Gastroesophageal sphincter (tissue), 4 donors: ENCODE measurements at regions not wholly inside any gene's neighbourhood (a gene's known extent, or its start where the extent isn't known, plus 50 kb on each side); places are given as distances from the start of the nearest gene placed in this dataset.

Source experiments
- ATAC-seq: fragments of 150-250 bp; one replicate; pipeline ENCODE4 v1.9.1; 2016; ENCODE audit warnings: mild to moderate bottlenecking, moderate library complexity
- H3K27ac ChIP-seq, 4 donors: fragments of 200-600 bp; sonication (generic) in 3 of 4; 1 replicate in 3 of 4; 2 replicates in 1 of 4; pipeline ENCODE4 v1.5.1; 2016 to 2019
- H3K27me3 ChIP-seq: fragments of 200-600 bp; sonication (generic); one replicate; pipeline ENCODE4 v1.5.1; 2019
- H3K36me3 ChIP-seq, 2 donors: fragments of 200-600 bp; sonication (generic); one replicate each; pipeline ENCODE4 v1.5.1; 2019; ENCODE audit warnings: control low read depth in 1 of 2
- H3K4me1 ChIP-seq, 3 donors: fragments of 200-600 bp; sonication (generic); 1 replicate in 2 of 3; 2 replicates in 1 of 3; pipeline ENCODE4 v1.5.1; 2016 to 2019; ENCODE audit warnings: control low read depth in 2 of 3
- H3K4me3 ChIP-seq, 2 donors: fragments of 200-600 bp; sonication (generic); one replicate each; pipeline ENCODE4 v1.5.1; 2019; ENCODE audit warnings: mild to moderate bottlenecking in 1 of 2, moderate library complexity in 1 of 2
- H3K9me3 ChIP-seq, 3 donors: fragments of 200-600 bp; sonication (generic); one replicate each; pipeline ENCODE4 v1.5.1; 2017 to 2019; ENCODE audit warnings: control low read depth in 2 of 3
- EP300 ChIP-seq: sonication (generic); formaldehyde crosslinking; IDR thresholded peaks from one replicate; pipeline ENCODE4 v1.6.1; 2017; ENCODE audit warnings: antibody characterized with exemption, mild to moderate bottlenecking
- POLR2A ChIP-seq, 2 donors: fragments of 450-650 bp; IDR thresholded peaks; one replicate each; pipeline ENCODE4 v1.6.1; 2017; ENCODE audit warnings: antibody characterized with exemption in 2 of 2, mild to moderate bottlenecking in 2 of 2, moderate library complexity in 1 of 2
- POLR2AphosphoS5 ChIP-seq: sonication (generic); formaldehyde crosslinking; IDR thresholded peaks from one replicate; pipeline ENCODE4 v1.6.1; 2017; ENCODE audit warnings: antibody characterized with exemption
- WGBS, 2 donors: methylation state at CpG; one replicate each; pipeline ENCODE4 v1.1.5; 2018; ENCODE audit warnings: low coverage in 1 of 2; 5-methylcytosine and 5-hydroxymethylcytosine counted together
- TF ChIP-seq, protein P1 (sequence below), 4 experiments: fragments of 200-600 bp in 2 of 4; fragments of 450-650 bp in 2 of 4; sonication (generic) in 1 of 4; IDR thresholded peaks; one replicate each; pipeline ENCODE4 v1.5.1; 2017 to 2019; ENCODE audit warnings: antibody characterized with exemption in 4 of 4, mild to moderate bottlenecking in 2 of 4, moderate library complexity in 2 of 4

- TF ChIP-seq POLR2A (IDR thresholded peaks at IDR 0.05) (no peak), EP300 (no peak), POLR2AphosphoS5 (no peak)
- TF ChIP-seq, protein P1, sequence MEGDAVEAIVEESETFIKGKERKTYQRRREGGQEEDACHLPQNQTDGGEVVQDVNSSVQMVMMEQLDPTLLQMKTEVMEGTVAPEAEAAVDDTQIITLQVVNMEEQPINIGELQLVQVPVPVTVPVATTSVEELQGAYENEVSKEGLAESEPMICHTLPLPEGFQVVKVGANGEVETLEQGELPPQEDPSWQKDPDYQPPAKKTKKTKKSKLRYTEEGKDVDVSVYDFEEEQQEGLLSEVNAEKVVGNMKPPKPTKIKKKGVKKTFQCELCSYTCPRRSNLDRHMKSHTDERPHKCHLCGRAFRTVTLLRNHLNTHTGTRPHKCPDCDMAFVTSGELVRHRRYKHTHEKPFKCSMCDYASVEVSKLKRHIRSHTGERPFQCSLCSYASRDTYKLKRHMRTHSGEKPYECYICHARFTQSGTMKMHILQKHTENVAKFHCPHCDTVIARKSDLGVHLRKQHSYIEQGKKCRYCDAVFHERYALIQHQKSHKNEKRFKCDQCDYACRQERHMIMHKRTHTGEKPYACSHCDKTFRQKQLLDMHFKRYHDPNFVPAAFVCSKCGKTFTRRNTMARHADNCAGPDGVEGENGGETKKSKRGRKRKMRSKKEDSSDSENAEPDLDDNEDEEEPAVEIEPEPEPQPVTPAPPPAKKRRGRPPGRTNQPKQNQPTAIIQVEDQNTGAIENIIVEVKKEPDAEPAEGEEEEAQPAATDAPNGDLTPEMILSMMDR (IDR thresholded peaks at IDR 0.05) = no peak
- no peaks in the 10 kb centered on the region for H3K27me3 ChIP-seq
- no peak overlapping the region for H3K4me3 ChIP-seq
- WGBS, 2 donors = 96% methylated on average over 3 of the region's 3 CpGs; no CpG with 5 or more reads in 1 of the 2 donors
- no peaks in the 10 kb centered on the region for H3K36me3 ChIP-seq
- H3K27ac ChIP-seq = no peak overlapping the region
- H3K4me1 ChIP-seq = no peaks in the 10 kb centered on the region
- no peak for ATAC-seq
- H3K9me3 ChIP-seq = no peaks in the 10 kb centered on the region
Observed at GRCh38 chr4:57910151-57910550, 800.0 kb upstream of the IGFBP7 start.

DNA sequence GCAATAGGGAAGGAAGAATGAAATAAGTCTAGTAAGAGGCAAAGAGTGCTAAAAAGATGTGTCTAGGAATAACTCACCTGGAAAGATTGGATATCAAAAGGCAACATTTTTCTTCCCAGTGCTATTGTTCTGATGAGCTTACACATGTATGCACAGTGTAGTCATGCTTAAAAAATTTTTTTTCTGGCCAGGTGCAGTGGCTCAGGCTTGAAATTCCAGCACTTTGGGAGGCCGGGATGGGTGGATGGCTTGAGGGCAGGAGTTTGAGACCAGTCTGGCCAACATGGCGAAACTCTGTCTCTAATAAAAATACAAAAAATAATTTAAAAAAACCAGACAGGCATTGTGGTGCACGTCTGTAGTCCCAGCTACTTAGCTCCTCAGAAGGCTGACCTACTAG, 795.8 kb upstream of the IGFBP7 start:
- Histone ChIP-seq H3K9me3 (no peaks in the 10 kb centered on the region), H3K4me3 (no peak overlapping the region), H3K27me3 (no peaks in the 10 kb centered on the region), H3K27ac (no peak overlapping the region), H3K36me3 (no peaks in the 10 kb centered on the region), H3K4me1 (no peaks in the 10 kb centered on the region)
- TF ChIP-seq, protein P1 (IDR thresholded peaks at IDR 0.05) = no peak
- no peak for TF ChIP-seq EP300
- WGBS, 2 donors = 83% methylated on average over 3 of the region's 3 CpGs; no CpG with 5 or more reads in 1 of the 2 donors
- no peak for ATAC-seq

- H3K9me3 ChIP-seq = no peaks in the 10 kb centered on the region
- TF ChIP-seq POLR2A (IDR thresholded peaks at IDR 0.05) (no peak), POLR2AphosphoS5 (no peak), EP300 (no peak)
- TF ChIP-seq, protein P1 (IDR thresholded peaks at IDR 0.05) = no peak
- no peak overlapping the region for H3K27ac ChIP-seq
- 44 to 77% methylated on average over 2 to 3 of the region's 3 CpGs for WGBS, 2 donors
- H3K4me1 ChIP-seq = no peaks in the 10 kb centered on the region
- no peak for ATAC-seq
- no peak overlapping the region for H3K4me3 ChIP-seq
- H3K27me3 ChIP-seq = no peaks in the 10 kb centered on the region
- no peaks in the 10 kb centered on the region for H3K36me3 ChIP-seq
Observed at GRCh38 chr4:57877047-57877458, 766.9 kb upstream of the IGFBP7 start.

GRCh38 chr4:57875829-57876392, 765.7 kb upstream of the IGFBP7 start:
- TF ChIP-seq POLR2AphosphoS5 = no peak
- H3K4me1 ChIP-seq = no peaks in the 10 kb centered on the region
- H3K27me3 ChIP-seq = no peaks in the 10 kb centered on the region
- H3K27ac ChIP-seq = no peak overlapping the region
- ATAC-seq = no peak
- no peak overlapping the region for H3K4me3 ChIP-seq
- H3K9me3 ChIP-seq = no peaks in the 10 kb centered on the region
- 77 to 100% methylated on average over 2 of the region's 2 CpGs for WGBS, 2 donors
- no peaks in the 10 kb centered on the region for H3K36me3 ChIP-seq

DNA sequence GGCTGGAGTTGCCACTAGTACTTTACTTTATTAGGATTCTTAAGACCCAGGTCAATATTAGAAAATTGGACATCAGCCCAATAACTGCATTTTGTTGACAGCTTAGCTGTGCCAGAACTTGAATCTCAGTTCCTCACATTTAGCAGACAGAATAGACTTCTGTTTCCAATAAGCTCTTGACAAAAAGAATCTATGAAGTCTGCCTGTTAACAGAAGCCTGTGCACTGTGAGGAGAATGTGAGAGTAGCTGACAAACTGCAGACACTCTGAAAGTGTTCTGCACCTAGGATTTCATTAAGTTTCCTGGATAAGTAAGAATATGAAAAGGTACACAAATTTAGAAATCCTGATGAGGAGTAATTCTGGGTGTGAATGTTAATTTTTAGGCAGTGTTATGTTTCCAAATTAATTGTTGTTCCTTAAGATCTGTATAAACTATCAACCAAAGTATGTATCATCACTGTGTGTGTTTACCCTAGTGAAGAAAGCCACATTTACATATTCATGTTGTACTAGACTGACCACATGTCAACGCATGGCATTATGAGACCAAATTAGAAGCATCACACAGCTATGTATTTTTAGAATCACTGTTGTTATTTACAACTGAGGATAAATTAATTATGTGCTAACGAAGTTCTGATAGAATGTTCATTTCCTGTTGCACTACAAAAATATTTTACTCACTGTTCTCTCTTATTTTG, 756.4 kb upstream of the IGFBP7 start:
- no peak for ATAC-seq
- H3K4me1 ChIP-seq = no peaks in the 10 kb centered on the region
- H3K27ac ChIP-seq = no peak overlapping the region
- no peaks in the 10 kb centered on the region for H3K36me3 ChIP-seq
- H3K4me3 ChIP-seq = no peak overlapping the region
- WGBS, 2 donors = 64 to 75% methylated on average over 2 of the region's 2 CpGs
- no peaks in the 10 kb centered on the region for H3K27me3 ChIP-seq
- no peaks in the 10 kb centered on the region for H3K9me3 ChIP-seq
- no peak for TF ChIP-seq EP300
- TF ChIP-seq, protein P1 (IDR thresholded peaks at IDR 0.05) = no peak
- TF ChIP-seq POLR2A (IDR thresholded peaks at IDR 0.05) = no peak
- TF ChIP-seq POLR2AphosphoS5 = no peak
